Left kidney (tissue), 1 donor: ENCODE measurements at regions not wholly inside any gene's neighbourhood (a gene's known extent, or its start where the extent isn't known, plus 50 kb on each side); places are given as distances from the start of the nearest gene placed in this dataset.

Experiments used
- DNase-seq: peaks from one replicate; pipeline ENCODE4 v3.0.0-alpha.2; 2013

DNA sequence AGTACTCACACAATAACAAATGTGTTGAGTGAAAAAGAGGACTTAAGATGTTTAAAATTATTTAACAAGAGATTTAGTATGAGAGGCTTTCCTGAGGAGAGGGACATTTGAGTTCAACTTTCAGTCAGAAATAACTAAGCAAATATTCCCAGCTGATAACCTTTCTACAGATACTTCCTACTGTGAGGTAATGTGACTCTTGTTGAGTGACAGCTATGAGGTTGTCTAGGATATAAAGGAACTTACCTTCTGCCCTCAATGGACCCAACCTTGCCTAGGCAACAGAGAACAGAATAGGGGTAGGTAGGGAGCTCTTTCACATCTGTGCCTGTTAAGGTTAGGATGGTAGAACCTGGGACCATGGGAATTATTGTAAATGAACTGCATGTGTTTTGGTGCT, 54.7 kb downstream of the GLUD2 start:
- no peak for DNase-seq

DNA sequence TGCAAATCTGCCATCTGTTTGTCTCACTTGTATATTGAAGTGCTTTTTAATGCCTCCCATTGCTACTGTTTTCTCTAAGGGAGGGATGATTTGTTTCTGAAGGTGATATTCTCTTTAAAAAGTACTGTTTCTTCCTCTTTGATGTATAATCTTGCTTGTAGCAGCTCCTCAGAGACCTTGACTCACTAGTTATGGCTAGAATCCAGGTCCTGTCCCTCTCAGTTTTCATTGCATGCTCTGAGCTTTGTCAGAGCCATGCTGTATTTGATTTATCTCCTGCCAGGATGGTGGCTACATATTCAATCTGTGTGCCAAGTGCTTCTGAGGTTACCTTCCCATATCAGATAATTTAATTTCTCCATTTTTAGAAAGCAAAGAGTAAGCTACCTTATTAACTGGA, 56.0 kb downstream of the GLUD2 start:
- no peak for DNase-seq

DNA sequence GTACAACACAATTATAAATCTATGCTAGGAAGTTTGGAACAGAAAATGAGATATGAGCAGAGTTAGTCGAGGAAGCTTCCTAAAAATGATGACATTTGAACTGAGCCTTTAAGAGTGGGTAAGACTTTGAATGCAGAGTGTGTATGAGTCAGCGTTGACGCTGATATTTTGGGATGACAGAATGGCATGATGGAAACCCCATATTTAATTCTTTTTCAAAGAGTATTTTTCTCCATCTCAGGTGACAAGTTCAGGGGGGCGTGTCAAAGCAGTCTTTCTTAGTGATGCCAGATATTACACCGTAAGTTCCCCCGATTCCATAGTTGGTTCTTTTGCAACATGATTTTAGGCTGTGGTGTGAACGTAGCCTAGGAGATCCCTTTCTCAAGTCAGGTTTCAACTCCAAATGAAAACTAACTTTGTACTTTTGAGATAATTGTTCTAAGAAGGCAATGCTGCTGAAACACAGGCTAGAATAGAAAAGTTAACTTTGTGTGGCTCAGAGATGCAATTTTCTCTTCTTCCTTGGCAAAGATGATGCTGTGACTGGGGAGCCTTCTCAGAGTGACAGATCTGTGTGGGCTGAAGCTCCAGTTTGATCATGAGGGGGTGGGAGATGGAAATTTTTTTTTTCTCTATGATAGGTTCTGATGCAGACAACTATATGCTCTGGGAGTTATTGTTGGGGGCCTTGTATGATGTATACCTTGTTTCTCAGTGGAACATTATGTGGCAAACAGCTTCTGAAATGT, 59.2 kb downstream of the GLUD2 start:
- DNase-seq: no peak

DNA sequence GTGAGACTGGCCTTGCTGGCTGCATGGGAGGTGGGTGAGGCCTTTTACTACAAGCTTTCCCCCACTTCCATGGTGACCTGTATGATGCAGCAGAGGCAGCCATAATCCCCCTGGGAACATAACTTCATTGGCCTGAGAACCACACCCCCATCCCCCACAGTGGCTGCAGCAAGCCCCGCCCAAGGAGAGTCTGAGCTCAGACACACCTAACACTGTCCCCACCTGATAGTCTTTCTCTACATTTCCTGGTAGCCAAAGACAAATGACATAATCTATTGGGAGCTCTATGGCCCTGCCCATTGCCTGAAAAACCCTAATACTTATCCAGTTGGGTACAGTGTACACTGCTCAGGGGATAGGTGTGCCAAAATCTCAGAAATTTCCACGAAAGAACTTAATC, 62.6 kb downstream of the GLUD2 start:
- no peak for DNase-seq

DNA sequence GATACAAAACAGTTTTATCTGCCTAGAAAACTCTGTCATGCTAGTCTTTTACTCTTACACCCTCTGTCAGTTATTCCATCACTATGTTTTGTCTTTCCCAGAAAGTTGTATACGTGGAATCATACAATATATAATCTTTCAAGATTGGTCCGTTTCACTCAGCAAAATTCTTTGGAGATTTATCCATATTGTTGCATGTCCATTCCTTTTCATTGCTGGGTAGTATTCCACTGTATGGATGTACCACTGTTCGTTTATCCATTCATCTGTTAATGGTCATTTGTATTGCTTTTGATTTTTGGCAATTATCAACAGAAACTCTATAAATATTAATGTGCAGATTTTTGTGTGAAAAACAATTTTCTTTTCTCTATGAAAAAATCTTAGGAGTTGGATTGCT, 63.1 kb downstream of the GLUD2 start:
- no peak for DNase-seq

DNA sequence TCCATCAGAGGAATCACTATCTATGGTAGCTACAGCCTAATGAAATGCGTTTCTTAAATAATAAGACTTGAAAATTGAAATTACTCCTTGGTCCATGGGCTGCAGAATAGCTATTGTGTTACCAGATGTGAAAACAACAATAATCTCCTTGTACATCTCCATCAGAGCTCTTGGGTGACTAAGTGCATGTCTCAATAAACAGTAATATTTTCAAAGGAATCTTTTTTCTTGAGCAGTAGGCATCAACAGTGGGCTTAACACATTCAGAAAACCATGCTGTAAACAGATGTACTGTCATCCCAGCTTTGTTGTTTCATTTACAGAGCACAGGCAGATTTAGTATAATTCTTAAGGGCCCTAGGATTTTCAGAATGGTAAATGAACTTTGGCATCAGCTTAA, 67.3 kb downstream of the GLUD2 start:
- no peak for DNase-seq

DNA sequence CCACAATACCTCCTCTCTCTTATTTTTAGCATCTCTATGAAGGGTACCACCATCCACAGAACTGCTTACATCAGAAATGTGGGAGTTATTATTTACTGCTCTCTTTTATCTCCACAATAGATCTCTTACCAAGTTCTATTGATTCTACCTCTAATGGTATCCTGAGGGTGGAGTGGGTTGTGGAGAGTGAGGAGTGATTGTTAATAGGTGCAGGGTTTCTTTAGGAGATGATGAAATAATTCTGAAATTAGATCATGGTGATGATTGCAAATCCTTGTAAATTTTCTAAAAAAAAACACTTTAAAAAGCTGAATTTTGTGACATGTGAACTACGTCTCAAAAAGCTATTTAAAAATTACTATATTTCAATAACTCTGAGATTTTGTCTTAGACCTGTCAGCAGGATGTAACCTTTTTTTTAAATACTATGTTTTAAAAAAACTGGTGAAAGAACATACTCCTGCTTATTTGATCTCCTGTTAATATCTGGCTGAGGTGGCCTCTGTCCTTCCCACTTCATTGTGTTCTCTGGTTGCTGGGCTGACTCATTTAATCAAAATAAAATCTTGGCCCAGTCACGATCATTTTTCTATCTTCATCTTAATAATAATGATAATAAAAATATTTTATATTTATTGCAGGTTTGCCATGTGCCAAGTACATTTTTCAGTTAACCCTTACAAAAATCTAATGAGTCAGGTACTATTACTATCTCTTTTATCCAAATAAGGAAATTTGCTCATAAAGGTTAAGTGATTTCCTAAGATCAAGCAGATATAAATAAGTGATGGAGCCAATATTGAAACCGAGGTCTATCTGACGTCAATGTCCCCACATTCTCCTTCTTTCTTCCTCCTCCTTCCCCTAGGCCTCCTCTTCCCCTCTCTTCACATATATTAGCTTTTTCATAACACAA, 73.5 kb downstream of the GLUD2 start:
- no peak for DNase-seq

DNA sequence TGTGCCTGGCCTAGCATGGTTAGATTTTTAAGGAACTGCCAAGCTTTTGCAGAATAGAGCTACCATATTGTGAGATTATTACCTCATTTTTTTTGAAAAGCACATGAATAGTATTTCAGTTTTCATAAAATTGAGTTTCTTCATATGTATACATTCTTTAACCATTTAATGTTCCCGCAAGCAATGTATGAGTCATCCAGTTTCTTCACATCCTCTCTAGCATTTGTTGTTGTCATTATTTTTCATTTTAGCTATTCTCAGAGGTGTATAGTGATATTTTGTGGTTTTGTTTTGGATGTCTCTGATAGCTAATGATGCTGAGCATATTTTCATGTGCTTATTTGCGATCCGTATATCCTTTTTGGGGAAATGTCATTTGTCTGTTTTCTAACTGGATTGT, 74.9 kb downstream of the GLUD2 start:
- DNase-seq: no peak

DNA sequence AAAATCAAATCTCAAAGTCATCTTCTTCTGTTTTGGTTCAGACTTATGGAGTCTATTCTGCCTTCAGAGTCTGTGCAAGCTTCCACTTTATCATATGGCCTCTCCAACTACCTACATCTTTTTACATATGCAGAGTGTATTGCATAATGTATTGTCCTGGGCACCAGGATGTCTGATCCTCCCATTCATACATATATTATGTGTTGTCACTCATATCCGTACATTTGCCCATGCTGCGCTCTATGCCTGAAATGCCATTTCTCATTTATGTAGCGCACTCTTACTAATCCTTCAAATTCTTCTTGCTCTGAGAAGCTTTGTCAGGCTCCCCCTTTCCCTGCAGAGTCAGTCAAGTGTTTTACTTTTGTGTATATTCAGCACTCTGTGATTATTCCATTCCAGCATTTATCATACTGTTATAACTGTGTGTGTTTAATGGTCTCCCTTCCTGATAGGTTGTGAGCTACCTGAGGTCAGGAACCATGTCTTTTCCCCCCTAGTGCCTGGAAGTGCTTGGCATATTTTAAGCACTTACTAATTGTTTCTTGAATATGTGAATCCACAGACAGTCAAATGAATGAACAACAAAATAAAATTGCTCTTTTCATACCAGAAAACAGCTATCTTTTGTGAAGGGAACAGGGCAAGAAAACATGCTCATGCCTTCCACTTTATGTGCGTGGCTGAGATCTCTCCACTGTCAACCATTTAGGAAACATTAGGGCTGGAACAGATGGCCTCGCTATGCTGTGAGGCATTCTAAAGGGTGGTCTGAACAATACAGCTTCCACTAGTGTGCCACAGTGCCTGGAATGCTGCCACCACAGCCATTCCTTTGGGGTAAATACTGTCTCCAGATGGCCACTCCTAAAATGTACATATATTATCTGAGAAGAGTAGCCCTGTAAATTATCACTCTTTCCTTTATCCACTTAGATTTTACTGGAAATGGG, 81.8 kb downstream of the GLUD2 start:
- DNase-seq: no peak

DNA sequence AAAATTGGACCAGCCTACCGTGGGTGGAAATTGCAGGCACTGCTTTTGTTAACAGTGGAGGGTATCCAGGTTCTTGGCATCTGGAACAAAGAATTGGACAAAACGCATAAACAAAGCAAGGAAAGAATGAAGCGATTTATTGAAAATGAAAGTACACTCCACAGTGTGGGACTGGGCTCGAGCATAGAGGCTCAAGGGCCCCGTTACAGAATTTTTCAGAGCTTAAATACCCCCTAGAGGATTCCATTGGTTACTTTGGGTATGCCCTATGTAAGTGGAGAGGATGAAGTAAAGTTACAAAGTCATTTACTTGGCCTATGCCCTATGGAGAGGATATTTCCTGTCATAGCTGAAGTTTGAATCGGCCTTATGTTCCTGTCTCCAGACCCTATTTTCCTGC, 85.3 kb downstream of the GLUD2 start:
- no peak for DNase-seq

DNA sequence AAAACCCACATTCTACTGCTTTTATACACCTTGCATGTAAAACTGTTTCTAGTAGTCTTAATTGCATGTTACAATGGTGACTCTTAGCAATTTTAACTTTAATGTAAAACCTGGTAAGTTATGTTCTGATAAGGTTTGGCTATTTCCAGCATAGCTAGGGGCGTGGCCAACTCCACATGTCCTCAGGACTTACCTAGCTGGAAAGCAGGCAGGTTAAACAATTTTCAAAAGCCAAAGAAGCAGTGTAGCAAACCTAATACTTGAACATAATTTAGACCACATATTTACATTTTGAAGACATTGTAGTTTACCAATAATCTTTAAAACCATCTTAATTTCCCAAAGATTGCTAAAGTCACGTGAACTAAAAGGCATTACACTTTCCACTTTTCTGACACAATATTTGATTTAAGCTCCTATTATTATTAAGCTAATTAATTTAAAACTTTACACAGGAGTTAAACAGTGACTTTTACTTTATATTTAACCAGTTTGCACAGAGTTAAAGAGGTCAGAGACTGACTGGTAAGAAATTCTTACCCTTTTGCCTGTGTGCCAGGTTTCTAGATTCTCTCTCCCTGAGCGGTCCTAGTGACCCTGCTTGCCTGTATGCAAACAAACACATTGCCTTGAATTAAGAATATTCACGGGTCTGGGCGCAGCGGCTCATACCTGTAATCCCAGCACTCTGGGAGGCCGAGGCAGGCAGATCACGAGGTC, 88.2 kb downstream of the GLUD2 start:
- no peak for DNase-seq

DNA sequence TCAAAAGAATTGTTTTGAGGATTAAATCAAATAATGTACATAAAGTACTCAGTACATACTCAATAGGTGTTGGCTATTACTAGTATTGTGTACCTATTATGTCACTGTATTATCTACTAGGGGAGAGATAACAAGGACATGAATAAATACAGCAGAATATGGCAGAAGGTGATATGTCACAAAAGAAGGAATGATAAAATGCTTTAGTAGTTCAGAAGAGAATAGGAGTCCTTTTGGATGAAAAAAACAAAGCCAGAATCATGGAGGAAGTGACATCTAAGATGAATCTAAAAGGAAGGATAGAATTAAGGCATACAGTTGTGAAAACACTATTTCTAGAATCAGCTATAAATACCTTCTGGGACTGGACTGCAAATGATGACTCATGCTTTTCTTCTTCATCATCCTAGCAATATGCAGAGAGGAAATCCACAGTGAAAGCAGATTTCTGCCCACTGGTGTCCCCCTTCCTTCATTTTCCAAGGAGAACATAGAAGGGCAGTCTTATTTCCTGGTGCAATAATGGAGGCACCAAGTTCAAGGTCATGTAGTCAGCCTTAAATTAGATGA, 98.7 kb downstream of the GLUD2 start:
- DNase-seq: no peak

DNA sequence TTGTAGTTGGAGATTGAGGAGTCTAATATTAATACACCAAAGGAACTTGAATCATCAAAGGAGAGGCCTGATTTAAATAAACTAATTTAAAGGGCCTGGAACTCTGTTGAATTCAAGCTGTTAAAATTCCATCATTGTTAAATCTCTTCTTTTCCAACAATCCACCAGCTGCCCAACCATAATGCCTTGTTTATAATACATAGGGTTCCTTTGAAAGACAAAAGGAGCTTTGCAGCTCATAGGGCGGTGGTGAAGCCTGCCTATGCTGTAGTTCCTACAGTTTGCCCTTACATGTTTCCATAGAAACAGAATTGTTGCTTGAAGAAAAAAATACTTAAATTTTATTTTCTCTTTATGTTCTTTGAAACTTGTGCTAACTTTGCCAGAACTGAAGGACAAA, 102.8 kb downstream of the GLUD2 start:
- DNase-seq: no peak

DNA sequence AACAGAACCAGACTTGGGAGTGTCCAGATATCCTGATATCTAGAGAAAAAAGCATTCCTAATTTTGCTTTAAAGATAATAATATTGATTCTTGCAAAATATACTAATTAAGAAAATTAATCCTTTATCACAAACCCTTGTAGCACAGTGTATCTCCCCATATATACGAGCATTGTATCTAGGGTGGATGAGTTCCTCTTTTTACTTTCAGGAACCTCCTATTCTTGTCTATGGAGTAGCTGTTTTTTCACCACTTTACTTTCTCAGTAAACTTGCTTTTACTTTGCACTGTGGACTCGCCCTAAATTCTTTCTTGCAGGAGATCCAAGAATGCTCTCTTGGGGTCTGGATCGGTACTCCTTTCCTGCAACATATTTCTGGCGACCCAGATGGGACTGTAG, 103.9 kb downstream of the GLUD2 start:
- DNase-seq: no peak

DNA sequence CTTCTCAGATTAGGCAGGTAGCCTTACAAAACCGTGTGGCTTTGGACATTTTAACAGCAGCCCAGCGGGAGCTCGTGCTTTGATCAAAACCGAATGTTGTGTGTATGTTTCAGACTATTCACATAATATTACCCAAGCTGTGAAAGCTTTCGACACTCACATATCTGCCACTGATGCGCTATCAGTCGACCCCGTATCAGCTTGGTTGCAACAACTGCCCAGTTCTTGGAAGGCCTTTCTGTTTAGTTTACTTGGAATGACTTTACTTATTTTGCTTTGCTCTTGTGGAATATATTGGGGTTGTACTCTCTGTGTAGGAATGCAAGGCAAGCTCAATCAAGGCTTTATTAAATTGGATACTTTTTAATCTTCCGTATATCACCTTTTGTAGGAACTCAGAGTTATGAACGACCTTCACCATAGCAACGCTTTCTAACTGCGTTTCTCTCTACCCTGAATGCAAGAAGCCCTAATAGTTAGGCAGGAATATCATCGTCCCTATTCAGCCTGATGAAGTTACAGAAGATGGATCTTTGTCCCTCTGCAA, 107.5 kb downstream of the GLUD2 start:
- no peak for DNase-seq

DNA sequence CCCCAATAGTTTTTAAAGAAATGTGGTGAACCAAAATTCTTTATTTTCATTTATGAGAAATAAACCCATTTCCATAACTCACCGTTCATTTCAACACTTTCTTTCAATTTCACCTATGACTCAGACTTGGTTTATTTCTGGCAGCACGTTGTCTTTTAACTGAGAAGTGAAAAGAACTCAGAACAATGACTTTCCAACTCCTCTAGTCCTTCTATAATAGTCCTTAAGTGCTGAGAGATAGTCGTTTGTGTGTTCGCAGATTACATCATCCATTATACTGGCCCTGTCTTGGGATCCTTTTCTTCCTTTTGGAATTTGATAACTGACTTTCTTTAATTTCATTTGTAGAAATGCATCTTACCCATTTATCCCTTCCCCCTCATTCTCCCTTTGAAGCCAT, 113.6 kb downstream of the GLUD2 start:
- DNase-seq: no peak

DNA sequence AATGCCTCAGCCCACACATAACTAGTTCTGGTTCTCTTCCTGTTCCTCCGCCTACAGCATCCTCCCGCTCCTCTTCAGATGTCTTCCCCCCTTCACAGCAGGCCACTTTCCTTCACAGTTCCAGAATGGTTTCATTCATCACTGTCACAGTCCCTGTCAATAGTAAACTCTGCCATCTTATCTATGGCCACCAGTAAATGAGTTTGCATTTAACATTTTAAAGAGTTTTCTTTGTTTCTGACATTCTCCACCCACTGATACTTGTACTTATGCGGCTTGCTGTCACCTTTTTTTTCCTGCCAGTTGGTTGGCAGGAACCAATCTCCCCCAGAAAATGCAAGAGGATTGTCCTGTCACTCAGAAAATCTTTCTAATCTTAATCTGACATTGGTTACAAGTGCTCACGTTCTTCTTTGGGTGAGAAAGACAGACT, 114.1 kb downstream of the GLUD2 start:
- DNase-seq: no peak

DNA sequence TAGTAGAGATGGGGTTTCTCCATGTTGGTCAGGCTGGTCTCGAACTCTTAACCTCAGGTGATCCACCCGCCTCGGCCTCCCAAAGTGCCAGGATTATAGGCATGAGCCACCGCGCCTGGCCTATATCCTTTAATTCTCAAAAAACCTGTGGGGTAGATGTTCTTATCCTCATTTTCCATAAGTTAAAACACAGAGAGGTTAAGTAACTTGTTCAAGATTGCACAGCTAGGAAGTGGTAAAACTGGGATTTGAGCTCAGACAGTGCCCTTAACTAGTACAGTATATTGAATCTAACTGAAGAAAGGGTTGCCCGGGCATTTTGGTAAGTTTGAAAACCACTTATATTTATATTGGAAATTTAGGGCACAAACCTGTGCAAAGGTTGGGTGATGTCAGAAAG, 116.0 kb downstream of the GLUD2 start:
- DNase-seq: no peak

DNA sequence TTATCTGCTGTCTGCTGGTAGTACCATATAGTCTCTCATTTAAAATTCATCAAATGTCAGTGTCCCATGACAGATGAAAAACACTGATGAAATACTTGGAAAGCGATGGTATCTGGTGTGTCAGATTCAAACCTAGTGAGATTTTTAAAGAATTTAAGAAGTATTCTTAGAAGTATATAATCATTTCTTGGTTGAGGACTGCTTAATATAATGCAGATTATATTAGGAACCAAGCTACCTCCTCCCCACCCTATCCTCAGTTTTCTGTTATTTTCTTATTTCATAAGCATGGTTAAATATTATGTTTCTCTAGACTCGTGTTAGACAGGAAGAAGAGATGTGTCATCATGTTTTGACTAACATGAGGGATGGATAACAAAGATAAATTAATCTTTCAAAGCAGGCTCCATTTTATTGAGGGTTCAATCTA, 118.5 kb downstream of the GLUD2 start:
- DNase-seq: no peak

DNA sequence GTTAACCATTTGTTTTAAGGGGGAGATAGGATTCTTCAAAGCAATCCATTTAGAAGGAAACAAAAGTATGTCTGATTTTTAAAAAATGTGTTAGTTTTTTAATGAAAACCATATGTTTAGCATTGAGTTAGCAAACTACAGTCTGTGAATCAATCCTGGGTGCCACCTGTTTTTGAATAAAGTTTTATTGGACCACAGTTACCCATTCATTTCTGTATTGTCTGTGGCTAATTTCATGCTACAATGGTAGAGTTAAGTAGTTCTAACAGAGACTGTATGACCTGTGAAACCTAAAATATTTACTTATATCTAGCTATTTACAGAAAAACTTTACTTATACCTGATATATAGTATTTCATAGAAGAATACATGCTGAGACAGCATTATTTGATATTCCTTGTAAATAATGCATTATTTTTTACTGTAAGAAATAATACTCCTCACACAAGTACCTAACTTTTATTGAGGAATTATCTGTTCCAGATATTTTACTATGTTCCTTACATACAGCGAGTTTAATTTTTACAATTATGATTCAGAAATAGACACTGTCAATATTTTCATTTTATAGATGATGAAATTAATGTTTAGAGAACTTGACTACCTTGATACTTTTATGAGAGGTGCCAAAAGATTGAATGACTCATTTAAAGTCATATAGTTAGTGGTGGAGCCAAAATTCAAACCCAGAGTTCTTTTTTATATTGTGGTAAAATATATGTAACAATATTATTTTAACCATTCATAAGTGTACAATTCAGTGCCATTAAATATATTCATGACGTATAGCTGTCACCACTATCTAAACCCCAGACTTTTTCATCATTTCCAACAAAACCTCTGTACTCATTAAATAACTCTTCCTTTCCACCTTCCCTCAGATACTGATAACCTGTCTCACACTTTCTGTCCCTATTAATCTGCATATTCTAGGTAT, 122.0 kb downstream of the GLUD2 start:
- no peak for DNase-seq
